Body of pancreas (tissue), 4 donors: ENCODE measurements at regions not wholly inside any gene's neighbourhood (a gene's known extent, or its start where the extent isn't known, plus 50 kb on each side); places are given as distances from the start of the nearest gene placed in this dataset.

ENCODE experiments used
- ATAC-seq: fragments of 150-250 bp; one replicate; pipeline ENCODE4 v1.9.1; 2016
- DNase-seq, 4 donors: peaks; one replicate each; pipeline ENCODE4 v3.0.0-alpha.2; 2019
- H3K27ac ChIP-seq, 4 donors: fragments of 200-600 bp; sonication (generic); 1 replicate in 3 of 4; 2 replicates in 1 of 4; pipeline versions ENCODE4 v1.5.1 to v1.6.1; 2016 to 2019; ENCODE audit warnings: mild to moderate bottlenecking in 1 of 4, mixed read lengths in 1 of 4, moderate library complexity in 1 of 4
- H3K27me3 ChIP-seq, 2 donors: fragments of 200-600 bp; sonication (generic); one replicate each; pipeline ENCODE4 v1.6.0; 2016; ENCODE audit warnings: mild to moderate bottlenecking in 1 of 2
- H3K36me3 ChIP-seq, 2 donors: fragments of 200-600 bp; sonication (generic); replicated peaks in 1 of 2; 2 replicates each; pipeline ENCODE4 v1.5.1; 2016; ENCODE audit warnings: low read depth in 2 of 2; ENCODE audit not compliant: insufficient read depth in 1 of 2
- H3K4me1 ChIP-seq: fragments of 200-600 bp; sonication (generic); one replicate; pipeline ENCODE4 v1.6.0; 2016
- H3K4me3 ChIP-seq, 2 donors: fragments of 200-600 bp; sonication (generic); 1 replicate in 1 of 2; 2 replicates in 1 of 2; pipeline ENCODE4 v1.5.1; 2016 to 2019
- H3K9me3 ChIP-seq, 3 donors: fragments of 200-600 bp; sonication (generic); 1 replicate in 2 of 3; 2 replicates in 1 of 3; pipeline ENCODE4 v1.5.1; 2016
- CTCF ChIP-seq, 7 experiments: fragments of 450-650 bp in 4 of 7; fragments of 200-600 bp in 3 of 7; sonication (generic) in 3 of 7; IDR thresholded peaks; one replicate each; pipeline ENCODE4 v1.5.1; 2016 to 2019; ENCODE audit warnings: antibody characterized with exemption in 7 of 7
- POLR2A ChIP-seq, 3 donors: fragments of 450-650 bp; IDR thresholded peaks; one replicate each; pipeline ENCODE4 v1.6.1; 2016; ENCODE audit warnings: antibody characterized with exemption in 3 of 3, mild to moderate bottlenecking in 2 of 3
- WGBS, 2 donors: methylation state at CpG; one replicate each; pipeline ENCODE4 v1.1.5; 2017; 5-methylcytosine and 5-hydroxymethylcytosine counted together
- intact Hi-C: fragments of 100-400 bp; cut with DNase I; formaldehyde crosslinking; loops from one replicate; pipeline ENCODE4 v1.15.1; 2023

GRCh38 chr7:153027904-153028303 lies 268.4 kb downstream of the ACTR3B start:
- Histone ChIP-seq H3K4me1 (no peaks in the 10 kb centered on the region), H3K4me3 (no peak overlapping the region), H3K27me3 (no peaks in the 10 kb centered on the region), H3K36me3 (no peaks in the 10 kb centered on the region), H3K27ac (no peak overlapping the region), H3K9me3 (no peaks in the 10 kb centered on the region)
- DNase-seq, result no peak
- no peak for ATAC-seq
- intact Hi-C loops, result no loop called here
- TF ChIP-seq CTCF (IDR thresholded peaks at IDR 0.05), result no peak
- no peak for TF ChIP-seq POLR2A (IDR thresholded peaks at IDR 0.05)
- WGBS, 2 donors, result 80 to 89% methylated on average over 7 to 13 of the region's 13 CpGs

- WGBS, 2 donors, result 54 to 64% methylated on average over 5 of the region's 5 CpGs
- Histone ChIP-seq H3K27ac (no peak overlapping the region), H3K36me3 (no peaks in the 10 kb centered on the region), H3K27me3 (no peaks in the 10 kb centered on the region), H3K9me3 (no peaks in the 10 kb centered on the region), H3K4me1 (no peaks in the 10 kb centered on the region), H3K4me3 (no peak overlapping the region)
- intact Hi-C loops, result no loop called here
- DNase-seq (no peak), ATAC-seq (no peak)
- no peak for TF ChIP-seq POLR2A (IDR thresholded peaks at IDR 0.05)
- no peak for TF ChIP-seq CTCF (IDR thresholded peaks at IDR 0.05)
Observed at GRCh38 chr7:153030976-153031375, 271.4 kb downstream of the ACTR3B start.

GRCh38 chr7:153034791-153035190 lies 275.2 kb downstream of the ACTR3B start:
- ATAC-seq, result no peak

GRCh38 chr7:153036396-153037063 lies 277.0 kb downstream of the ACTR3B start:
- H3K9me3 ChIP-seq, result no peaks in the 10 kb centered on the region
- H3K27me3 ChIP-seq, result no peaks in the 10 kb centered on the region
- no peak overlapping the region for H3K27ac ChIP-seq
- no peaks in the 10 kb centered on the region for H3K4me1 ChIP-seq
- no peak overlapping the region for H3K4me3 ChIP-seq
- ATAC-seq, result no peak
- H3K36me3 ChIP-seq, result no peaks in the 10 kb centered on the region
- intact Hi-C loops, result no loop called here
- TF ChIP-seq CTCF (IDR thresholded peaks at IDR 0.05), result no peak
- no peak for TF ChIP-seq POLR2A (IDR thresholded peaks at IDR 0.05)
- 70 to 71% methylated on average over 4 of the region's 4 CpGs for WGBS, 2 donors
- no peak for DNase-seq

More at GRCh38 chr7:153034791-153035190, 275.2 kb downstream of the ACTR3B start:
- intact Hi-C loops, result no loop called here
- Histone ChIP-seq H3K27me3 (no peaks in the 10 kb centered on the region), H3K4me3 (no peak overlapping the region), H3K9me3 (no peaks in the 10 kb centered on the region), H3K36me3 (no peaks in the 10 kb centered on the region), H3K27ac (no peak overlapping the region), H3K4me1 (no peaks in the 10 kb centered on the region)
- DNase-seq, result no peak
- 40 to 56% methylated on average over 5 to 8 of the region's 8 CpGs for WGBS, 2 donors
- TF ChIP-seq CTCF (IDR thresholded peaks at IDR 0.05) (no peak), POLR2A (IDR thresholded peaks at IDR 0.05) (no peak)

- TF ChIP-seq CTCF (IDR thresholded peaks at IDR 0.05) (no peak), POLR2A (IDR thresholded peaks at IDR 0.05) (no peak)
- intact Hi-C loops, result no loop called here
- WGBS, 2 donors, result 79 to 87% methylated on average over 4 to 9 of the region's 9 CpGs
- DNase-seq, result no peak
- Histone ChIP-seq H3K4me1 (no peaks in the 10 kb centered on the region), H3K36me3 (no peaks in the 10 kb centered on the region), H3K9me3 (no peaks in the 10 kb centered on the region), H3K27ac (no peak overlapping the region), H3K4me3 (no peak overlapping the region), H3K27me3 (no peaks in the 10 kb centered on the region)
- no peak for ATAC-seq
Observed at GRCh38 chr7:153043440-153043839, 283.9 kb downstream of the ACTR3B start.
